GM18519 (cell line): ENCODE measurements at regions not wholly inside any gene's neighbourhood (a gene's known extent, or its start where the extent isn't known, plus 50 kb on each side); places are given as distances from the start of the nearest gene placed in this dataset.

ENCODE experiments used
- ATAC-seq: cut with Tn5 transposase; IDR thresholded peaks from one replicate; pipeline ENCODE4 v1.9.1; 2021; ENCODE audit warnings: mild to moderate bottlenecking, moderate library complexity; ENCODE audit not compliant: unreplicated experiment, low FRiP score

DNA sequence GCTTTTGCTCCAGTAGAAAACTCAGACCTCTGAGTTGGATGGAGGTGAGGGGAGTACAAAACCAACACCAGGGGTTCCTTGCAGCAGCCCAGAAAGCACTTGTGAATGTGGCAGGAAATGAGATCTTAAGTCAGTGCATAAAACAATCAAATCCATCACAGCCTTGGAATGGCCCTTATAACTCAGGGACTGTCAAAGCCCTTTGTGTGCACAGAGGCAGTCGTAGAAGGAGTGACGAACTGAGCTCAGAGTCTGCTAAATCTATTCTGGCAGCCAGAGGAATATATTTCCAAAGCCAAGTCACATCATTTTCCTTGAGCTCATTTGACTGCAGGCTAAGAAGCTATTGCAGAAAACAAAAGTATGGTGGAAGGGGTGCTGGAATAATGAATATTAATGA lies 676.6 kb downstream of the DHX35 start:
- no peak for ATAC-seq

GRCh38 chr20:39633689-39634088 lies 671.5 kb downstream of the DHX35 start:
- no peak for ATAC-seq

- ATAC-seq = no peak
Measured at GRCh38 chr20:39632757-39633156, 670.6 kb downstream of the DHX35 start.

DNA sequence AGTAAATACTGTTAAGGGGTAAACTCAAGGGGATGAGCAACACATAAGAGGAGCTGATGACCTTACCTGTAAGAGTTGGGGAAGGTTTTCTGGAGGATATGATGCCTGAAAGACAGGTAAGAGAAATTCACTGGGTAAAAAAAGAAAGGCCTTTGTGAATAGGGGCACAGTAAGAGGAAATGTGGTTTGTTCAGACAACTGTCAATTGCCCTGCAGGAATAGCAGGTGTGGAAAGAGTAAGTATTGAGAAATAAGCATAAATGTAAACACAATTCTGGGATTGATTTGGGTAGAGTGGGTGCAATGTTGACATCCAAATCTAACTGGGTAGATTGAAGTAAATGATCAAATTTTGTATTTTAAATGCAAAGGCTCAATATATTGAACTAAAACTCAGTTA lies 670.0 kb downstream of the DHX35 start:
- no peak for ATAC-seq

- no peak for ATAC-seq
Measured at GRCh38 chr20:39631557-39631956, 669.4 kb downstream of the DHX35 start.

DNA sequence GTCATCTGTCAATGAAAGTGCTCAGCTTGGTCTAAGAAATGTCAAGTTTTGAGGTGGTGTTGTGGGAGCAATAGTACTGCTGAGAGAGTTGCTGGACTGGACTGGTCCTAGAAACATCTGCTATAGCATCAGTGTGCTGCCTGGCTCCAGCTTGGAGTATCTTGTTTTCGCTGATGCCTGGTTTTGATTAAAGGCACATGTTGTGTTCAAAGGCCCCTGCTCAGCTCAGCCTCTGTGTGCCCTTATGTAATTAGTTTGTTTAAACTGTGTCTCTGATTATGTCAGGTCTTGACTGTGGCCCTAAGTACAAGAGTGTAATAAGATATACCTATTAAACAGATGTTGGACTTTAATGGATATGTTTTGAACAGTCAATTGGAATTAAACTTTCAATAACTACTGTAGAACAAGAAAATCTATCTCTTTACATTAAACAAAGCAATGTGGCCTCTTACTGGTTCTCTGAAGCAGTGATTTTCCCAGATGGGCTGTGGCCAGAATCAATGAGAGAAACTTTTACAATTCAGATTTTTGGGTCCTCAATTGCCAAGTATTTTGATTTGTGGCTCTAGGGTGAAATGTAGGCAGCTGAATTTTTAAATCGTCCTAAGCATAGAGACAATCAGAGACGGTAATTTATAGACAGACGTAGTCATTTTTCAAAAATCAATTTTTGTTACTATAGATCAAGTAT lies 668.2 kb downstream of the DHX35 start:
- ATAC-seq = no peak

- ATAC-seq = no peak
Measured at GRCh38 chr20:39627765-39628164, 665.6 kb downstream of the DHX35 start.

DNA sequence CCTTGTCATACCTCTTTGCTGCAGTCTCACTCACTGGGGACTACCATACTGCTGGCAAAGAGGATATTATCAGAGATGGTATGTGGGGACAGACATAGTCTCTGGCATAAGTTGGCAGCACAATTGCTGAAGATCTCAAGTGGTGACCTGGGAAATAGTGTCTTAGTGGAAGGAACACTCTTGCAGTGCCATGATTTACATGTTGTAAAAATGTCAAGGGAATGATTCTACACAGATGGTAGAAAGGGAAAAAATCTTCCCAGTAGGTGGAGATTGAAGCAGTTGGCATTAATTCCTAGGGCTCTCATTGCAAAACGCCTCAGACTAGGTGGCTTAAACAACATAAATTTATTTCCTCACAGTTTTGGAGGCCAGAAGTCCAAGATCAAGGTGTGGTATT lies 662.2 kb downstream of the DHX35 start:
- ATAC-seq = no peak

GRCh38 chr20:39623584-39624234 lies 661.6 kb downstream of the DHX35 start:
- no peak for ATAC-seq

- ATAC-seq = no peak
Measured at GRCh38 chr20:39619271-39619785, 657.2 kb downstream of the DHX35 start.

DNA sequence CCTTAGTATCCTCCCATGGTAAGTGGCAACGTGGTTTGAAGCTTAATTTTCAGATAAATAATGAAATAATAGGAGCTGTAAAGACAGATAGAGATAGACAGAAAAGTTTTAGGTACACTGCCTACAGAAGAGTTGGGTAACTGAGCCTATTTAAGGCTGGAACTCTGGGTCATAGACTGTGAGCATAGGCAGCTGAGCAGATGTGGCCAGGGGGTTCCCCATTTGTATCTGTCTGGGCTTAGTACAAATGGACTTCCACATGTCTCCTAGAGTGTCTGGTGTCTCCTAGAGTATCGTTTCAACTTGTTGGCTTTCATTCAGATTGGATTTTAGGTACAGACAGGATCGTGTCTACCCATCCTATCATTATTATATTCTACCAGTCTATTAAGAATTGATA lies 649.8 kb downstream of the DHX35 start:
- ATAC-seq = no peak

DNA sequence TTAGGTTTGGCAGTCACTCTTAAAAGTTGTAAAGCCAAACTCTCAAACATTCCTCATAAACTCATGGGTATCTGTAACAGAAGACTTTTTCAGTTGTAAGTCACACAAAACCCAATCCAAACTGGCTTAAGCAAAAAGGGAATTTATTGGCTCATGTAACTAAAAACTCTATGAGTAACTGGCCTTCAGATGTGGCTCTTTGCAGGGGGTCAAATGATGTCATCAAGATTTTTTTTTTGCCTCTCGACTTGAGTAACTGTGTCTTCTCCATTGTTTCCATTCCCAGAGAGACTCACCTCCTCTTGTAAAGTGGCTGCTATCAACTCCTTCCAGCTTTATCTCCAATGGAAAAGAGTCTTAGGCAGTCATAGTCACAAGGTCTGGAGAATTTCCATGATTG lies 645.0 kb downstream of the DHX35 start:
- no peak for ATAC-seq

DNA sequence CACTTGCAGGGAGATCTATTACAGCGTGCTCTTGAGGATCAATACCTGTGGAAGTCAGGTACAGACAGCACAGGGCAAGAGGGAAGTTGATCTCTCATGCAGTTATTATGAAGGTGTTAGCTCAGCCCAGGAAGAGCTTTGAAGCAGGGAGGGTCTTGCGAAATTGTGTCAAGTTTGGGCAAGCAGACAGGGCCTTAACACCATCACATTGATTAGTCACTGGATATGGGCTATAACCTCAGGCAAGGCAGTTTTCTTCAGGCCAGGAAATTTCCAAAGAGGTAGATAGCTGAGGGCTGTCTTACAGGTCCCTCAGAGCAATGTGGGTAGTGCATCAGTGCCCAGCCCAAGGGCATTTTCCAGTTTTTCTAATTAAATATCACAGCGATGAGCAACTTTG lies 643.8 kb downstream of the DHX35 start:
- no peak for ATAC-seq

GRCh38 chr20:39605361-39605760 lies 643.2 kb downstream of the DHX35 start:
- no peak for ATAC-seq

DNA sequence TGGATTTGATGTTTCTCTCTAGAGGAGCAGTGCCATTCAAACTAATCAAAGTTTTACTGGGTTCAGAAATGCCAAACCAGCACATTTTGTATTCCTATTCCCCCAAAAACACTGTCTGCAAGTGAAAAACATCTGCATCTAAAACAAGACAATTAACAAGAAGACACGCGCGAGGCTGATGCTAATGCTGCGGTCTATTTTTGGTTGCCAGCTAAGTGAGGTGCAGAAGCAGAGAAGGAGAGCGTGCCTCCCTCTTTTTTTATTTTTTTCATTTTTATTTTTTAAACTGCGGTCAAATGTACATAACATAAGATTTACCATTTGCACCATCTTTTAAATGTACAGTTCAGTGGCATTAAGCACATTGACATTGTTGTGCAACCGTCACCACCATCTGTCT lies 641.1 kb downstream of the DHX35 start:
- ATAC-seq = no peak

DNA sequence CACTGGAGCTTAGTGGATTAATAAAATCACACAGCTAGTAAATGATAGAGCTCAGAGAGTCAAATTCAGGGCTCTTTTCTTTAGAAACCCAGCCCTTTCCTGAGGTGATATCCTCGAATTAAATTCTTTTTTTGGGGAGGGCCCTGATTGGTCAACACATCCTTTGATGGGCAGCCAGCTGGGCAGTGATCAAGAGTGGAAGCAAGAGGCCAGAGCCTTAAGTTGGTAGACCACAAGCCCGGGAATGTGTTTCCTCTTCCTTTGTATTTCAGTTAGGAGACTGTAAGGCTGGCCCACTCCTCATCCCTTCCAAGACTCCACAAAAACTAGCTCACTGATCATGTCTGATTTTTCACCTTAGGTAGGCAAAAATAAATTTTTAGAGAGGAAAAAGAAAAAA lies 640.5 kb downstream of the DHX35 start:
- ATAC-seq = no peak

DNA sequence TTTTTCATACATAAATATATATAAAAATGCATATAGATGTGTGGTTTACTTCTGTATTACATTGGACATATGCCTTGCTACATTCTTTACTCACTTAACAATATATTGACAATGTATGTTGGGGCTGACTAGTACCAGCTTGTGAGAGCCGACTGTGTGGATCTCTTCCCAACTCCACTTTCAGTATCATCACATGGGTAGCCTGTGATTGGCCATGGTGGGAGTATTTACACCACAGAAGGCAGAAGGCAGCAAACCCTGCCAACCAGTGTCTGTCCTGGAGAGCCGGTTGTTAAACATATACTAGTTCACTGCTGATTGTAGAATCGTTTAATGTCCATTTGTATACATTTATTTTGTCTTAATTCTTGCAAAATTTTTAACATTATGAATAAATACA lies 638.7 kb downstream of the DHX35 start:
- ATAC-seq = no peak

- ATAC-seq = no peak
Measured at GRCh38 chr20:39600156-39600555, 638.0 kb downstream of the DHX35 start.

- ATAC-seq = no peak
Measured at GRCh38 chr20:39596554-39596953, 634.4 kb downstream of the DHX35 start.

DNA sequence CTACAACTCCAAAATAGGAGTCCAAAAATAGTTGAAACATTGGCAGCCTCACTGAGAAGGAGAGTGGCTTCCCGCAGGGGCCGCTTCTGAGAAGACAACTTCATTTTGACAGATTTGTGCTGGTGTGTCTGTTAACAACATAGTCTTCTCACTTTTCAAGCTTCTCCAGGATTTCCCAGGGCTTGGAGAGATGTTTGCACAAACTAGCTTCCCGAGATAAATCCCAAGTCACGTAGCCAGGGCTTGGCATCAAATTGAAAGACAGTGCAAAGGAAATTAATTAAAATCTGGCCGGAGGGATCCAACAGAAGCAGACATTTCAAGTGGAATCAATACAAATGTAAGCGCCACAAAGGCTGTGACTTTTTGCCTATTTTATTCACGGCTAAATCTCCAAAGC lies 630.2 kb downstream of the DHX35 start:
- ATAC-seq = no peak

DNA sequence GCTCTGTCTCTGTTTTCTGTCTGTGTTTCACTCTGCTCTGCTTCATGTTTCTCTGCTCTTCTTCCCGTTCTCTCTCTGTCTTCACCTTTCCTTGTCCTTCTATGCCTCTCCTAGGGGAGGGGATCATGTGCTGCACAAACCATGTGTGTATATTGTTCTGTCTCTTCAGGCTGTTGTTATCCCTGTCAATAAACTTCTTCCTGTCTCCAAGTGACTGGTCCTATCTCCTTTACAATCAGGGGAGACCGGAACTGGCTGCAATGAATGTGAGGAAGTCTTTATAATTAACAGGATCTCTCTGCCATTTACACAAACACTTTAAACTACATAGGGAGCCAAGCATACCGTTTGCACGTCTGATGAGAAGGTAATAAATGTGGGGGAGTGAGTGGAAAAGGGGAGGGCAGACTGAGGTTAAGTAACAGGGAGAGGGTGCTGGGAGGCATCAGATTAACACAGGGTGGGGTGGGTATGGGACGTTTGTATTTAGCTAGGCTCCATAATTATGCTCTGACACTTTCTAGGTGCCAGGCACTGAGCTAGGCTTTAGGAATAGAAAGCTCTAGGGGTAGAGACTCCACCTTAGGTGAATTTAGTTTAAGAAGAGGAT lies 626.1 kb downstream of the DHX35 start:
- ATAC-seq = no peak

DNA sequence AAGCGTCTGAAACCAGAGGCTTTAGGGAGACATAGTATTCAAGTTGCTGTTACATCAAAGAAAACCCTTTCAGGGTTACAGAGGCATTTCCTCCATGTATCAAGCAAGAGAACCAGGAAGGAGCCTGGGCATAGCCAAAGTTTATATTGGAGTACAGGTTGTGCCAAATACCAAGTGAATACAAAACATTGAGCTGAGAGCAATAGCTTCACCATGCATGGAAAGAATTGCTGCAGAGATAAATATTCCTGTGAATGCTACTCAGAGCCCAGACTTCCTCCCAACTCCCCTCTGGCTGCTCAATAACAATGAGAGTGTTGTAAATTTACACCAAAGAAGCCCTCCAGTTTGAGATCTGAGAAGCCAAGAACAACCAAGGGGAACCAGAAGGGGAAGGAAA lies 618.9 kb downstream of the DHX35 start:
- ATAC-seq = no peak
